Stimulated activated CD4-positive, alpha-beta T cell treated with anti-CD3 and anti-CD28 coated beads, Interleukin-4, amount 100 ng/mL, for 4 hours (primary cell): ENCODE measurements at regions not wholly inside any gene's neighbourhood (a gene's known extent, or its start where the extent isn't known, plus 50 kb on each side); places are given as distances from the start of the nearest gene placed in this dataset.
A peak's percentile ranks its signal among the peaks of the same experiment; 100 is the strongest.
"Not testable (repeated sequence)": the region's sequence is repeated elsewhere in the genome, so short reads cannot be mapped to it uniquely, and the experiment has no call there.

Experiments used
- DNase-seq, 2 experiments: peaks; one replicate each; pipeline ENCODE4 v3.0.0-alpha.2; 2020

DNA sequence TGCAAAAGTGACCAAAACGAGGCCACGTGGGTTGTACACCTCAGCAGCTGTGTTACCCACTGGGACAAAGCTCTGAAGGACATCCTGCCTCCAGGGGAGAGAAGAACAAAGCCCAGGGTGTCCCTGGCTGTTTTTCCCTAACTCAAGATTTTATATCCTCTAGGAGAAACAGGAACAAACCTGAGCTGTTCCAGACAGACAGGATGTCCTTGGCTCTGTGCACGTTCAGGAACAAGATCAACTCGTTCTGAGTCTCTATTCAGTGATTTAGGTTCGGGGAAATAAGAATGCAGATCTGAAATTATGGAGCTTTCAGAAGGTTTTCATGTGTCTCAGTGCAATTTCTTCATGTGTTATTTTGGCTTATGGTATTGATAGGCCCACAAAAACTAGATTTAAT is 465.3 kb downstream of the TMEM121 start:
- not testable (repeated sequence) for DNase-seq

DNA sequence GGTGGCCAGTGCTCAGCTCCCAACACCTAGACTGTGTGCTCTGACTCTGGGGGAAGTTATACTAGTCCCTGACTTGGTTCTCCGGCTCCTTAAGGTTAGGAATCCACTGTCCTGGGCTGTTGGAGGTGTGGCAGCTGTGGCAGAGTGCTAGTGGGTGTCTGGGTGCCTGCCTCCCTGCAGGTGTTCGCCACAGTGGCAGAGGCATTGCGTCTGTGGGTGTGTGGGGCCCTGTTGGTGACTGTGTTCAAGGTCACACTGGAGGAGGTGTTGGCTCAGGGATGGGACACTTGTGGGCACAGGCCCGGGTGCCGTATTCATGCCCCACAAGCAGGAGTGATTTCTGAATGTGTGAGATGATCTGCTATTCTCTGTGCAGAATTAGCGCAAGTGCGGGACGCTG is 467.4 kb downstream of the TMEM121 start:
- no peak for DNase-seq

- not testable (repeated sequence) for DNase-seq
Measured at GRCh38 chr14:105995011-105995710, 468.8 kb downstream of the TMEM121 start.

- not testable (repeated sequence) for DNase-seq
Measured at GRCh38 chr14:105998597-105998996, 472.2 kb downstream of the TMEM121 start.

DNA sequence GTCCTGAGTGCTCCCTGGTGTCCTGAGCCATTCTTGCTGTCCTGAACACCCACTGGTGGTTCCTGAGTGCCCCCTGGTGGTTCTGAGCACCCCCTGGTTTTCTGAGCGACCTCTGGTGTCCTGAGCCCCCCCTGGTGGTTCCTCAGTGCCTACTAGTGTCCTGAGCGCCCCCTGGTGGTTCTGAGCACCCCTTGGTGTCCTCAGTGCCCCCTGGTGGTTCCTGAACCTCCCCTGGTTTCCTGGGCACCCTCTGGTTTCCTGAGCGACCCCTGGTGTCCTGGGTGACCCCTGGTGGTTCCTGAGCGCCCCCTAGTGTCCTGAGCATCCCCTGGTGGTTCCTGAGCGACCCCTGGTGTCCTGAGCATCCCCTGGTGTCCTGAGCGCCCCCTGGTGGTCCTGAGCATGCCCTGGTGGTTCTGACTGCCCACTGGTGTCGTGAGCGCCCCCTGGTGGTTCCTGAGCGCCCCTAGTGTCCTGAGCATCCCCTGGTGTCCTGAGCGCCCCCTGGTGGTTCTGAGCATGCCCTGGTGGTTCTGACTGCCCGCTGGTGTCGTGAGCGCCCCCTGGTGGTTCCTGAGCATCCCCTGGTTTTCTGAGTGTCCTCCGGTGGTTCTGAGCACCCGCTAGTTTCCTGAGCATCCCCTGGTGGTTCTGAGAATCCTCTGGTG is 473.1 kb downstream of the TMEM121 start:
- DNase-seq = peak; percentile 50 to 56

DNA sequence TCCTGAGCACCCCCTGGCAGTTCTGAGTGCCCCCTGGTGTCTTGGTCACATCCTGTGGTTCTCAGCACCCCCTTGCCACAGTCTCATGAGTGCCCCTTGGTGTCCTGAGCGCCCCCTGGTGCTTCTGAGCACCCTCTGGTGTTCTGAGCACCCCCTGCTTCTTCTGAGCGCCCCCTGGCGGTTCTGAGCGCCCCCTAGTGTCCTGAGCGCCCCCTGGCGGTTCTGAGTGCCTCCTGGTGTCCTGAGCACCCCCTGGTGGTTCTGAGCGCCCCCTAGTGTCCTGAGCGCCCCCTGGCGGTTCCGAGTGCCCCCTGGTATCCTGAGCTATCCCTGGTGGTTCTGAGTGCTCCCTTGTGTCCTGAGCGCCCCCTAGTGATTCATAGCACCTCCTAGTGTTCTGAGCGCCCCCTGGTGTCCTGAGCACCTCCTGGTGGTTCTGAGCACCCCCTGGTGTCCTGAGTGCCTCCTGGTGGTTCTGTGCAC is 473.7 kb downstream of the TMEM121 start:
- not testable (repeated sequence) for DNase-seq

DNA sequence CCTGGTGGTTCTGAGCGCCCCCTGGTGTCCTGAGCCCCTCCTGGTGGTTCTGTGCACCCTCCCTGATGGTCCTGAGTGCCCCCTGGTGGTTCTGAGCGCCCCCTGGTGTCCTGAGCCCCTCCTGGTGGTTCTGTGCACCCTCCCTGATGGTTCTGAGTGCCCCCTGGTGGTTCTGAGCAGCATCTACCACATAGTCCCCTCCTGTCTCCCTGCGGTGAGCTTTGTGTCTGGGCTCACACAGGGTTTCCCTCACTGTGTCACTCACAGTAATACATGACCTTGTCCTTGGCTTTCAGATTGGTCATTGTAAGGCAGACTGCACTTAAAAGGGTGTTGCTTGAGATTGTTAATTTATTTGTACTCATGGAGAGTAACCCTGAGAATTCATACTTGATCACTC is 474.9 kb downstream of the TMEM121 start:
- DNase-seq = not testable (repeated sequence)

GRCh38 chr14:106003351-106003750 is 477.0 kb downstream of the TMEM121 start:
- no peak for DNase-seq

- peak; percentile 56 to 79 for DNase-seq
Measured at GRCh38 chr14:106004937-106005795, 478.8 kb downstream of the TMEM121 start.

DNA sequence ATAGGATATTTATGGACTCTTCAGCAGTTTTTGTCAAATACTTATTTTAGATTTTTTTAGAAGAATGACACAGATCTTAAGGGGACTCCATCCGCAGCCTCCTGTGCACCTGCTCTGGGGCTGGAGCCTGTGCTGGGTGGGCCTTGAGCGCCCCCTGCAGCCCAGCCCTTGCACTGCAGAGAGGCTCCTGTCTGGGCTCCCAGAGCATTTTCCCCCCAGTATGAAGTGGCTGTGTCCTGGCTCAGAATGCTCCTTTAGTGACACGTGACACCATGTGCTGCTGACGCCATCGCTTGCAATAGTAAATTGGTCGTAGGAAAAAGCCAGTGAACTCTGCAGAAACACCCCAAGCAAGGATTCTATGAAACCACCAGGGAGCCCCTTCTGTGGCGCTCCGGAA is 479.7 kb downstream of the TMEM121 start:
- DNase-seq = peak; percentile 57 to 72

- DNase-seq = not testable (repeated sequence)
Measured at GRCh38 chr14:106006716-106007115, 480.3 kb downstream of the TMEM121 start.

GRCh38 chr14:106010783-106011182 is 484.4 kb downstream of the TMEM121 start:
- no peak for DNase-seq

- peak; percentile 76 for DNase-seq
Measured at GRCh38 chr14:106011631-106012360, 485.4 kb downstream of the TMEM121 start.

GRCh38 chr14:106012361-106012725 is 486.0 kb downstream of the TMEM121 start:
- DNase-seq = not testable (repeated sequence)

- DNase-seq = peak in 1 of 2 experiments; percentile 49
Measured at GRCh38 chr14:106013879-106014376, 487.5 kb downstream of the TMEM121 start.

GRCh38 chr14:106017952-106018351 is 491.6 kb downstream of the TMEM121 start:
- DNase-seq = not testable (repeated sequence)

DNA sequence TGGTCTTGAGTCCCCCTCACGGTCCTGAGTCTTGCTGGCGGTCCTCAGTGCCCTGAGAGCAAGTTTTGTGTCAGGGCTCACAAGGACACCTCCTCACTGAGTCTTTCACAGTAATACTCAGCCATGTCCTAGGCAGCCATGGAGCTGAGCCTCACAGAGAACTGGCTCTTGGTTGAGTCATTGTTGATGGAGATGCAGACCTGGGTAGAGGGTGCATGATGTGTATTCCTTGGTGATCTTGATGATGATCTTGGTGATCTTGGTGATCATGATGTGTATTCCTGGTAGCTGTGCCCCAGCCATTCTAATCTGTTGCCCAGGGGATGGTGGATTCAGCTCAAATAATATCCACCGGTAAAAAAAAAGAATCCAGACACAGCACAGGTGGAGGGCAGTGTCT is 495.4 kb downstream of the TMEM121 start:
- DNase-seq = no peak

DNA sequence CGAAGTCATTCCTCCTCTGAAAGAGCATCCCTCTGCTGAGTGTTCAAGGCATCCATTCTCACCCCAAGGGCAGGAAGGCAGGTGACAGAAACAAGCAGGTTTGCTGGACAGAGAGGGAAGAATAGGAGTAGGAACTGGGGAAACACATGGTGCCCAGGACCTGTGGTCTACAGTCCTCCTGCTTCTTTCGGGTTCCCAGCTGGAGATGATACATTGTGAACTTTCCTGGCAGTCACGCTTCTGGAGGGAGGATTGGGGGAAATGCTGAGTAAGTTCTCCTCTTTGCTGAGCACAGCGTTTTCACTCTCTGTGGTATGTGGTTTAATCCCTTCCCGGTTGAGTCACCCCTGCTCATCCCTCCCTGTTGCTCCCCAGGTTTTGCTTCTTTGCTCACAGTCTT is 496.3 kb downstream of the TMEM121 start:
- DNase-seq = not testable (repeated sequence)

GRCh38 chr14:106023411-106023810 is 497.0 kb downstream of the TMEM121 start:
- DNase-seq = no peak

- DNase-seq = peak in 1 of 2 experiments; percentile 56
Measured at GRCh38 chr14:106024983-106025604, 498.7 kb downstream of the TMEM121 start.

- no peak for DNase-seq
Measured at GRCh38 chr14:106026026-106026425, 499.6 kb downstream of the TMEM121 start.

GRCh38 chr14:106027759-106028158 is 501.4 kb downstream of the TMEM121 start:
- not testable (repeated sequence) for DNase-seq
